Gastroesophageal sphincter (tissue), 4 donors: ENCODE measurements at regions not wholly inside any gene's neighbourhood (a gene's known extent, or its start where the extent isn't known, plus 50 kb on each side); places are given as distances from the start of the nearest gene placed in this dataset.

Experiments
- ATAC-seq: fragments of 150-250 bp; one replicate; pipeline ENCODE4 v1.9.1; 2016; ENCODE audit warnings: mild to moderate bottlenecking, moderate library complexity
- H3K27ac ChIP-seq, 4 donors: fragments of 200-600 bp; sonication (generic) in 3 of 4; 1 replicate in 3 of 4; 2 replicates in 1 of 4; pipeline ENCODE4 v1.5.1; 2016 to 2019
- H3K27me3 ChIP-seq: fragments of 200-600 bp; sonication (generic); one replicate; pipeline ENCODE4 v1.5.1; 2019
- H3K36me3 ChIP-seq, 2 donors: fragments of 200-600 bp; sonication (generic); one replicate each; pipeline ENCODE4 v1.5.1; 2019; ENCODE audit warnings: control low read depth in 1 of 2
- H3K4me1 ChIP-seq, 3 donors: fragments of 200-600 bp; sonication (generic); 1 replicate in 2 of 3; 2 replicates in 1 of 3; pipeline ENCODE4 v1.5.1; 2016 to 2019; ENCODE audit warnings: control low read depth in 2 of 3
- H3K4me3 ChIP-seq, 2 donors: fragments of 200-600 bp; sonication (generic); one replicate each; pipeline ENCODE4 v1.5.1; 2019; ENCODE audit warnings: mild to moderate bottlenecking in 1 of 2, moderate library complexity in 1 of 2
- H3K9me3 ChIP-seq, 3 donors: fragments of 200-600 bp; sonication (generic); one replicate each; pipeline ENCODE4 v1.5.1; 2017 to 2019; ENCODE audit warnings: control low read depth in 2 of 3
- EP300 ChIP-seq: sonication (generic); formaldehyde crosslinking; IDR thresholded peaks from one replicate; pipeline ENCODE4 v1.6.1; 2017; ENCODE audit warnings: antibody characterized with exemption, mild to moderate bottlenecking
- POLR2A ChIP-seq, 2 donors: fragments of 450-650 bp; IDR thresholded peaks; one replicate each; pipeline ENCODE4 v1.6.1; 2017; ENCODE audit warnings: antibody characterized with exemption in 2 of 2, mild to moderate bottlenecking in 2 of 2, moderate library complexity in 1 of 2
- POLR2AphosphoS5 ChIP-seq: sonication (generic); formaldehyde crosslinking; IDR thresholded peaks from one replicate; pipeline ENCODE4 v1.6.1; 2017; ENCODE audit warnings: antibody characterized with exemption
- whole genome bisulfite sequencing, 2 donors: methylation state at CpG; one replicate each; pipeline ENCODE4 v1.1.5; 2018; ENCODE audit warnings: low coverage in 1 of 2; 5-methylcytosine and 5-hydroxymethylcytosine counted together
- TF ChIP-seq, protein P1 (sequence below), 4 experiments: fragments of 200-600 bp in 2 of 4; fragments of 450-650 bp in 2 of 4; sonication (generic) in 1 of 4; IDR thresholded peaks; one replicate each; pipeline ENCODE4 v1.5.1; 2017 to 2019; ENCODE audit warnings: antibody characterized with exemption in 4 of 4, mild to moderate bottlenecking in 2 of 4, moderate library complexity in 2 of 4

DNA sequence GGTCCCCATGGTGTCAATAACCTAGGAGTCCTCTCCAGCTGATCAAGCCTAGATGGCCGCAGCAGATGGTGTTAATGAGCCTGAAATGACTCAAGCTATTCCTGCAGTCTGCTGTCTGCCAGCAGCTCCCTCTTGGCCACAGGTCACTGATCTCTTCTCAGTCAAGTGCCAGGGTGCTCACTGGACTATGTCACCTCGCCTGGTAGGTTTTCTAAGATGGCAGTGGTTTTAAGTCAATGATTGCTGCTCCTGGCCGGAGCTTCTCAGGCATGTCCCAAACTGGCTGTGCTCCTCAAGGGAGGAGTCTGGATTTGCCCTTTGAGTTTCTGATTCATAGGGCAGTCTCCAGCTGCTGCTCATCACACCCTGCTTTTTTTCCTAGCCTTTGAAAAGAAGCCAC, 58.6 kb upstream of the SHISA6 start:
- Histone ChIP-seq H3K9me3 (no peaks in the 10 kb centered on the region), H3K36me3 (no peaks in the 10 kb centered on the region), H3K27me3 (no peaks in the 10 kb centered on the region), H3K4me3 (no peak overlapping the region), H3K4me1 (no peaks in the 10 kb centered on the region), H3K27ac (no peak overlapping the region)
- peak; percentile 41 for ATAC-seq
- TF ChIP-seq POLR2AphosphoS5 (no peak), EP300 (no peak), POLR2A (IDR thresholded peaks at IDR 0.05) (no peak)
- TF ChIP-seq, protein P1, sequence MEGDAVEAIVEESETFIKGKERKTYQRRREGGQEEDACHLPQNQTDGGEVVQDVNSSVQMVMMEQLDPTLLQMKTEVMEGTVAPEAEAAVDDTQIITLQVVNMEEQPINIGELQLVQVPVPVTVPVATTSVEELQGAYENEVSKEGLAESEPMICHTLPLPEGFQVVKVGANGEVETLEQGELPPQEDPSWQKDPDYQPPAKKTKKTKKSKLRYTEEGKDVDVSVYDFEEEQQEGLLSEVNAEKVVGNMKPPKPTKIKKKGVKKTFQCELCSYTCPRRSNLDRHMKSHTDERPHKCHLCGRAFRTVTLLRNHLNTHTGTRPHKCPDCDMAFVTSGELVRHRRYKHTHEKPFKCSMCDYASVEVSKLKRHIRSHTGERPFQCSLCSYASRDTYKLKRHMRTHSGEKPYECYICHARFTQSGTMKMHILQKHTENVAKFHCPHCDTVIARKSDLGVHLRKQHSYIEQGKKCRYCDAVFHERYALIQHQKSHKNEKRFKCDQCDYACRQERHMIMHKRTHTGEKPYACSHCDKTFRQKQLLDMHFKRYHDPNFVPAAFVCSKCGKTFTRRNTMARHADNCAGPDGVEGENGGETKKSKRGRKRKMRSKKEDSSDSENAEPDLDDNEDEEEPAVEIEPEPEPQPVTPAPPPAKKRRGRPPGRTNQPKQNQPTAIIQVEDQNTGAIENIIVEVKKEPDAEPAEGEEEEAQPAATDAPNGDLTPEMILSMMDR (IDR thresholded peaks at IDR 0.05): no peak
- WGBS, 2 donors: 42 to 57% methylated on average over 2 to 3 of the region's 3 CpGs

DNA sequence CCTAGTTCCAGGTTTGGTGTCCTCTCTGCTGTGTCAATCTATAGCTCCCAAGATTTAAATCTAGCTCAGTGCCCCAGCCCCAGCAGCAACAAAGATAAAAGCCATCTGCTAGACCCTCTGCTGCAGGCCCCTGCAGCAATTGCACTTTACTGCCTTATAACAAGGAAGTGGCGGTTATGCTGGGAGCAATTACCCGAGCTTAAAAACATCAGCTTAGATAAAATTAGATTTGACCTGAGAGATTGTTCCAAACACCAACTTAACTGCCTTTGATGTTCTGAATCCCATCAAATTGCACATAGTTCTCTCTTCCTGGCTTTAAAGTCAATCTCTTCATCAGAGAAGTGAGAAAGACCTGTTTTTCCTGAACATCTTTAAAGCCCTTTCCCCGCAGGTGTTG, 62.4 kb upstream of the SHISA6 start:
- no peak for ATAC-seq
- Histone ChIP-seq H3K27me3 (no peaks in the 10 kb centered on the region), H3K36me3 (no peaks in the 10 kb centered on the region), H3K4me1 (no peaks in the 10 kb centered on the region), H3K9me3 (no peaks in the 10 kb centered on the region), H3K27ac (no peak overlapping the region), H3K4me3 (no peak overlapping the region)
- TF ChIP-seq POLR2AphosphoS5 (no peak), POLR2A (IDR thresholded peaks at IDR 0.05) (no peak), EP300 (no peak)
- TF ChIP-seq, protein P1 (IDR thresholded peaks at IDR 0.05): no peak
- 50 to 60% methylated on average over 3 of the region's 3 CpGs for WGBS, 2 donors

DNA sequence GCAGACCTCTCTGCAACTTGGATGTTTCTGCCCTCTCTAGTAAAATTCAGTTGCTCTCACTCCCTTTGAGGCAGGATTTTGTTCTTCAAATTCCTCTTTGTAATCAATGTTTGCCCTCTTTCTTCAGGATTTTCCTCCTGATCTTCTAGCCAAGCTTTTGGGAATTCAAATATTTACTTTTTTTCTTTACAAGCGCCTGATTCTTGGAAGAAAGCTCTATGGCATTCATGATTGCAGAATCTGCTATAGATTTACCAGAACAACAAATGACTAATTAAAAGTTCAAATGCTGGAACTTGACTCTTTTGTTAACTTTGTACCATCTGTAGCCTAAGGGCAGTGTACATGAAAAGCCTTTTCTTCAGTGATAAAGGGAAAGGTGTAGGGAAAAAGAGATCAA, 63.7 kb upstream of the SHISA6 start:
- Histone ChIP-seq H3K36me3 (no peaks in the 10 kb centered on the region), H3K9me3 (no peaks in the 10 kb centered on the region), H3K27me3 (no peaks in the 10 kb centered on the region), H3K4me3 (no peak overlapping the region), H3K4me1 (no peaks in the 10 kb centered on the region), H3K27ac (no peak overlapping the region)
- no peak for ATAC-seq
- 43 to 79% methylated on average over 1 of the region's 1 CpG for WGBS, 2 donors
- TF ChIP-seq POLR2AphosphoS5 (no peak), EP300 (no peak), POLR2A (IDR thresholded peaks at IDR 0.05) (no peak)
- TF ChIP-seq, protein P1 (IDR thresholded peaks at IDR 0.05): no peak

DNA sequence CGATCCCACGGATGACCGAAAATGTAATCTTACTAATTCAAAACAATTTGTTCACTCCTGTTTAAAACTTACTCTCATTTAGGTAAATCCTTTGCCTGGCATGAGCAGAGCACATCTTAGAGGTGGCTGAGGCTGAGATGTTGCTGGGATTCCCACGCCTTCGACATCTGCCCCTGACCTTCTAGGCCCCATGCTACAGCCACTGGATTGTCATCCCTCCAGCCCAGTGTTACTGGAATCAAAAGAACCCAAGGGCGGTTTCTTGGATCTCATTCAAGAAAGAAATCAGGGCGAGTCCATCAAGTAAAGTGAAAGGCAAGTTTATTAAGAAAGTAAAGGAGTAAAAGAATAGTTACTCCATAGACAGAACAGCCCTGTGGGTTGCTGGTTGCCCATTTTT, 64.5 kb upstream of the SHISA6 start:
- H3K27me3 ChIP-seq: no peaks in the 10 kb centered on the region
- 42 to 52% methylated on average over 6 of the region's 7 CpGs for WGBS, 2 donors
- H3K4me1 ChIP-seq: no peaks in the 10 kb centered on the region
- H3K4me3 ChIP-seq: no peak overlapping the region
- no peaks in the 10 kb centered on the region for H3K9me3 ChIP-seq
- ATAC-seq: no peak
- no peak for TF ChIP-seq POLR2AphosphoS5
- no peak for TF ChIP-seq EP300
- TF ChIP-seq POLR2A (IDR thresholded peaks at IDR 0.05): no peak
- TF ChIP-seq, protein P1 (IDR thresholded peaks at IDR 0.05): no peak
- no peaks in the 10 kb centered on the region for H3K36me3 ChIP-seq
- no peak overlapping the region for H3K27ac ChIP-seq

DNA sequence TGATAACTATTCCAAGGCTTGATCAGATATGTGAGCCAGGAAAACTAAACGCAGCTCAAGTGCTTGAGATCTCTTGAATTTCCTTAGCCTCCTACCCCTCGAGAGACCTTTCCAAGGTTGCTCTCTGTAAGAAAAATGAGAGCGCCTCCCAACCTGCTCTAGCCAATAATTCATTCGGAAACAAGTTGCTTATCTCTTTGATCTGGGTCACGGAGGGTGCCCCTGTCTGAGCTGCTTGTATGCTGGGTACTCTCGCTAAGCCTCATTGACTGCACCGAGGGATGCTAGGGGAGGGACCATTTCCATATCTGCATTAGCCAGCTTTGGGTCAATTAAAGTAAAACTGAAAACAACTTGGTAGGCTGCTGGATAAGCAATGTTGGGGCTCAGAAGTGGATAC, 70.1 kb upstream of the SHISA6 start:
- Histone ChIP-seq H3K4me1 (no peaks in the 10 kb centered on the region), H3K27me3 (no peaks in the 10 kb centered on the region), H3K27ac (no peak overlapping the region), H3K9me3 (peaks cover 0 to 18% (median 0%) of the 10 kb centered on the region in 3 donors), H3K4me3 (no peak overlapping the region), H3K36me3 (no peaks in the 10 kb centered on the region)
- 46 to 54% methylated on average over 4 to 7 of the region's 7 CpGs for WGBS, 2 donors
- TF ChIP-seq POLR2A (IDR thresholded peaks at IDR 0.05) (no peak), EP300 (no peak), POLR2AphosphoS5 (no peak)
- TF ChIP-seq, protein P1 (IDR thresholded peaks at IDR 0.05): no peak
- no peak for ATAC-seq
